HG03196 (cell line): ENCODE measurements at regions not wholly inside any gene's neighbourhood (a gene's known extent, or its start where the extent isn't known, plus 50 kb on each side); places are given as distances from the start of the nearest gene placed in this dataset.
"Not testable (repeated sequence)": the region's sequence is repeated elsewhere in the genome, so short reads cannot be mapped to it uniquely, and the experiment has no call there.

ENCODE experiments used
- ATAC-seq: cut with Tn5 transposase; IDR thresholded peaks from one replicate; pipeline ENCODE4 v1.9.1; 2021; ENCODE audit not compliant: unreplicated experiment

- ATAC-seq: no peak
Measured at GRCh38 chr18:56283316-56283715, 355.1 kb downstream of the TXNL1 start.

DNA sequence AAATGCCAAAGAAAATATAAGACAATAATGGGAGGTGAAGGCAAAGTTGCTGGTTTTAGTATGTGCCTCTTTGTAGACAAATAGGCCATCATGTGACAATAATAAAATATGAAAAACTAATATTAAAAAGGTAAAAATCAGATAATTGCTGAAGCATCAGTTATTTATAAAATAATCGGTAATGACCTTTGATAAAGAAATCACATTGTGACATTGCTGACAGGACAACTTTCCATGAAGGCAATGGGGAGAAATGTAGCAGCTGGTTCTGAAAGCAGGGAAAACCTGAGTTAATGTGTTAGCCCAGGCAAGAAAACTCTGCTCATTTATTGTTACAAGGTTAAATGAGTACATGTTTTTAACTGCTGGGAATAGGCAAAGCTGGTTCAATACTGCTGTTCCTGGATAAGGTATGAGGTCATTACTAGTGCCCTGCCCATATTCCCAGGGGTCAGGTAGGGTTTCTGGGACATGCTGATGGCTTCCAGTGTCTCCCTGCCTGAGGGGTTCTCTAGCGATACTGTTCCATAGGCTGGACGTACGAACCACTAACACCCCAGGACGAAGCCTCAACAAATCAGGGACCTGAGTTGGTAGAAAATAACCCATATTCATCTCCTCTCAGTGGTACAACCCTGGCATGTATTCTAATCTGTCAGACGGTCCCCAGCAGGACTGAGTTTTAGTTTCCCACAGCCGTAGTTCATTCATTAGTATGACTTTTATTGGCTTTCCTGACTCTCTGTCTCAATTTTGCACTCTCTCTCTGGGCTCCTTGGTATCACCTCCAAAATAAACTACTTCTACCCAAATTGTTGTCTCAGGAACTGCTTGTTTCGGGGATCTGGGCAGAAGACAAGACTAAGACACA is 355.9 kb downstream of the TXNL1 start:
- ATAC-seq: no peak

GRCh38 chr18:56279816-56280215 is 358.6 kb downstream of the TXNL1 start:
- ATAC-seq: not testable (repeated sequence)

DNA sequence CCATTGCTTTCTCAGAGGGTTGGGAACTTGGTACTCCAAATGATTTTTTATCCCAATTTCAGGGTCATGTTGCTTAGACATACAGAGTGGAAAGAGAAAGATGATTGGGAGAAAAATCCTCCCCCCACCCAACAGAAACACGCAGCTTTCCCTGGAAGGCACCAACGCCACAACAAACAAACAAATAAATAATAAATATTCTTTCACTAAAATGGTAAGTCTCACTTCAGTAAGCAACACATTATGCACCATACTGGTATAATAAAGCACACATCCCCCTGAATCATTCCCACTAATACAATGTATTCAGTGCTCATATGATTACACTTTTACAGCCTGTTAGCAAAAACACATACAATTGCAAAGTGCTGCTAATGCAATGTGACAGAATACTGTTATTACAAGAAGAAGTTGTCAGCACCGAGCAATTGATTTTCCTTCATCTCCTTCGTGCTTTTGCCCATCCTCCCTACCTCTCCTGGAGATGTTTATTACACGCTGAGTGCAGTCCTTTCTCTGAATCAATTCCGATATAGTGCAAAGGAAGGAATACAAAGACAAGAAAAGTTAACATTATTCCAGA is 359.9 kb downstream of the TXNL1 start:
- ATAC-seq: no peak

- no peak for ATAC-seq
Measured at GRCh38 chr18:56276466-56276865, 361.9 kb downstream of the TXNL1 start.

GRCh38 chr18:56273541-56274219 is 364.7 kb downstream of the TXNL1 start:
- no peak for ATAC-seq

- no peak for ATAC-seq
Measured at GRCh38 chr18:56270671-56271250, 367.6 kb downstream of the TXNL1 start.

DNA sequence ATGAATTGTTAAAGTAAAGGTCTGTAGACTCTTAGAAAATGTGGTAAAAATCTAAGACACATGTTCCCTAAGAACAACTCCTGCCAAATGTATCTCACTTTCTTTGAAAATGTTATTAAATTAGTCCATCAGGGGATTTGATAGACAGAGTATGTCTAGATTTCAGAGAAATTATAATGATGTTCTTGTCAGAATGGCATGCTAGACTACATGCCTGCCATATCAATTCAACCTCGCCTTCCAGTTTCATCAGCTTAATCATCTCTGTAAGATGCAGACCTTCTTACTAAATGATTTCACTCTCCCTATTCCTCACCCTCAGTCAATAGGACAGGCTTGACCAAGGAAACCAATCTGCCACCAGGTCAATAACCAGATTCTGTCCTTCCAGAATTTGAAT is 368.4 kb downstream of the TXNL1 start:
- no peak for ATAC-seq

DNA sequence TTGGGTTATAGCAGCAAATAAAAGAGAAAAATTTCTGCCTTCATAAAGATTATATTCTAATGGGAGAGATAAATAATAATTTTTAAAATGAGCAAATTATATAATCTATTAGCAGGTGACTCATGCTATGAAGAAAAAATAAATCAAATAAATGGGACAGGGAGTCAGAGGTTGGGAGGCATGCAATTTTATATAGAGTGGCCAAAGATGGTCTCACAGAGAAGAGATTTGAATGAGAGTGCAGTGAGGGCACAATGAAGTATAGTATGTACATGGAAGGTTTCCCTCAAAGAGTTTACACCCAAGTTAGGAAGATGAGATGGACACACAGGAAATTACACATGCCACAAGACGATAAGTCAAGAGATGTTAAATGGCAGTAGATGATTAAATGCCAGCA is 369.4 kb downstream of the TXNL1 start:
- ATAC-seq: no peak

DNA sequence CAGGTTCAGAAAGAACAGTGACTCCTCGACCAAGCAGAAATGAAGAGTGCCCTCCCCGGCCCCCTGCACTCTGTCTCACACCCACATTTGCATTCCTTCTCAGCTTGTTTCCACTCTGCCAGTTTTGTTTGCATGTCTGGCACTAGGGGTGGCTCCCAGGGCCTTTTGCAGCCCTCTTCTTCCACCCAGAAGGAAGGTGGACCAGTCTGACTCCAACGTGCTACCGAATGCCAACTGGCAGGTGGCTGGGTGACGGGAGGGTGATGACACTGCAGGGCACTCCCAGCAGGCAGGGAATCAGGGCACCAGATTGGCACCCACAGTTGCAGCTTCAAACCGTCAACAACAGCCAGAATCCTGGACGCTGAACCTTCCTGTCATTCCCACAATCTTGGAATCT is 371.1 kb downstream of the TXNL1 start:
- ATAC-seq: no peak

GRCh38 chr18:56258178-56258577 is 380.2 kb downstream of the TXNL1 start:
- no peak for ATAC-seq

GRCh38 chr18:56257205-56257604 is 381.2 kb downstream of the TXNL1 start:
- ATAC-seq: peak; percentile 92

DNA sequence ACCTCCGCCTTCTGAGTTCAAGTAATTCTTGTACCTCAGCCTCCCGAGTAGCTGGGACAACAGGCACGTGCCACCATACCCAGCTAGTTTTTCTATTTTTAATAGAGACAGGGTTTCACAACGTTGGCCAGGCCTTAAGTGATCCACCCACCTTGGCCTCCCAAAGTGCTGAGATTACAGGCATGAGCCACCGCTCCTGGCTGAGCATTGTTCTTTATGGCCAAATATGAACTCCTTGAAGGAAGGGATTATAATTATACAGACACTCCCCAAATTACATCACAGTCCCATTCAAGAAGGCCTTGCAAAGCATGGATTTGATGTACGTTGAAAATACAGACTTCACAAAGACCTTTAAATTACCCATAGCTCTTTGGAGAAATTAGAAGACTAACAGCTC is 381.7 kb downstream of the TXNL1 start:
- no peak for ATAC-seq

GRCh38 chr18:56255381-56255780 is 383.0 kb downstream of the TXNL1 start:
- ATAC-seq: no peak

GRCh38 chr18:56252456-56252855 is 385.9 kb downstream of the TXNL1 start:
- ATAC-seq: no peak

DNA sequence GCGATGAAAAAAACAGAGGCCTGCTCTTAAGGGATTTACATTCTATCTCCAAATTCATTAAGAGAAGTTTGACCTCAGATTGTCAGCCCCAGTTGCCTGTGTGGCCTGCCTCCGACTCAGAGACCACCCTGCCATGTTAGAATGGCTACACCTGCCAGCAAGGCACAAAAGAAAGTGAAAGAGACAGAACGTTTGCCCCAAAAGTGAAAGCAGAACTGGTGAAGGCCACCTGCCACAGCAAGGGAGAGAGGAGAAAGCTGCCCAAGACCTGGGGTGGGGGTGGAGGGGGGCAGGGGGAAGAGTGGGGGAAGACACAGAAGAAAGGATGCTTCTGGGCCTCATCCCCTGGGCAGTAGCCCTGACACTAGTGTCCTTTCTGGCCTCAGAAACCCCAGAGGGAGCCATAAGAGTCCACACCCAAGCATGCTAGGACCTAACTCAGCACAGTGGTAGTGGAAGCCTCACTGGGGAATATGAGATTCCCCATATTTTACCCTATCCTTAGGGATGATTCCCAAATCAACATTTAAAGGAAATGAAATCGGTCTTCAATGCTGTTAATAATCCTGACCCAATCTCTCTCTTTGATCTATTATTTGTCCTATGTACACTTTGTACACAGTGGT is 389.7 kb downstream of the TXNL1 start:
- peak; percentile 98 for ATAC-seq

DNA sequence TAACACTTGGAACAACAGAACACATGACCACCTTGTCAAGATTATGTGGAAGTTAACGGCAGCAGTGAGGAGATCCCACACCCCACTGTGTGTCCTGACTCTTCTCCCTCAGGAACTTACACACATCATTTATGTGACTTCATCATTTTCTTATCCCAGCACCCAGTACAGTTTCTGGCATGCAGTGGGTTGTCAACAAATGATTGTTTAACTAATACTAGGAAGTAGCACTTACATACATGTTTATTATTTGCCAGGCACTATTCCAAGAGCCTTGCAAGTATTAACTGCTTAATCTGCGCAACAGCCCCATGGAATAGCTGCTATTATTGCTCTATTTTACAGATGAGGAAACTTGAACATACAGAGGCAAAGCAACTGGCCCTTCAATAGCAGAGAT is 391.5 kb downstream of the TXNL1 start:
- ATAC-seq: no peak

- ATAC-seq: no peak
Measured at GRCh38 chr18:56245866-56246580, 392.4 kb downstream of the TXNL1 start.

DNA sequence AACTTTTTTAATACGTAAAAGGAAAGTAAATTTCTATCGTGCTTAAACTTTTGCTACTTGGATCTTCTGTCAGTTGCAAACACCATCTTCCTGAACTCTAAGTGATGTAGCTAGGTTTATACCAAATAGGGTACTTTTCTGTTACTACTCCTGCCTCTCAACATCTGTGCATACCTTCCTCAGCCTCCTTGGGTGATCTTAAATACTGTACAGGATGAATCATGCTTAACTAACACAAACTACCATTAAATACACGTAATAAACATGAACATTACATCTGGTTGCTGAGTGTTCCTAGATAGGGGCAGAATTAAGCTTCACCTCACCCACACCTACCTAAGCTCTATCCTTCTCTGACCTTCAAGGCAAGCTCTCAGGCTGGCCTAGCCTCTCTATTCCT is 398.0 kb downstream of the TXNL1 start:
- ATAC-seq: no peak

DNA sequence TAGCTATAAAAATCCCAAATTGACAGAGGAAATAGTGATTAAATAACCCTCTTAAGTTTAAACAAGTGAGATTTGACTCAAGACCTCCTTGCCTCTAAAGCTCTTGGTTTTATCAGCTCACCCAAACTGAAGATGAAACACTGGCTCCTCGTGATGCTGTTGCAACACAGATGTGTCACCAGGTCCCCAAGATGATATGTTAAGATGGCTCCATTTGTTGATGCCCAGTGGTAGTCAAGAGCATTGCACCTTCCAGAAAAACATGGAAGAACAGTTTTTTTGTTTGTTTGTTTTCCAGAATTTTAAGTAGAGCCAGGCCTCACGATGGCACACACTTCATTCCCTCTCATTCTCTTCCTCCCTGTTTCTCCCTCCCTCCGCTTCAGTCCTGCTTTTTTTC is 399.8 kb downstream of the TXNL1 start:
- ATAC-seq: no peak
